NB4 (cell line): ENCODE measurements at regions not wholly inside any gene's neighbourhood (a gene's known extent, or its start where the extent isn't known, plus 50 kb on each side); places are given as distances from the start of the nearest gene placed in this dataset.

Experiments used
- DNase-seq: peaks from one replicate; pipeline ENCODE4 v3.0.0; 2010; ENCODE audit warnings: low read depth
- H3K4me3 ChIP-seq: one replicate; pipeline ENCODE4 v1.5.1; 2011; ENCODE audit warnings: mild to moderate bottlenecking, low read depth, low read length, moderate library complexity
- CTCF ChIP-seq: IDR thresholded peaks from one replicate; pipeline ENCODE4 v1.5.1; 2012; ENCODE audit warnings: low read depth, low read length
- MAX ChIP-seq: IDR thresholded peaks from 2 replicates; pipeline ENCODE4 v1.6.1; 2011; ENCODE audit warnings: low read depth, low read length
- MYC ChIP-seq: IDR thresholded peaks from 2 replicates; pipeline ENCODE4 v1.6.1; 2011; ENCODE audit warnings: low read depth, low read length
- POLR2A ChIP-seq: IDR thresholded peaks from 2 replicates; pipeline ENCODE4 v1.6.1; 2011; ENCODE audit warnings: mild to moderate bottlenecking; ENCODE audit not compliant: insufficient read length; ENCODE audit errors: extremely low read depth

GRCh38 chr6:14051355-14051754 lies 66.2 kb upstream of the CD83 start:
- TF ChIP-seq MYC (no peak), CTCF (no peak), MAX (no peak), POLR2A (no peak)
- no peak for DNase-seq
- H3K4me3 ChIP-seq: no peak overlapping the region

GRCh38 chr6:14053811-14054210 lies 63.8 kb upstream of the CD83 start:
- TF ChIP-seq MAX: no peak
- no peak for TF ChIP-seq MYC
- TF ChIP-seq POLR2A: no peak
- no peak for TF ChIP-seq CTCF
- DNase-seq: no peak
- H3K4me3 ChIP-seq: no peak overlapping the region

GRCh38 chr6:14055541-14055940 lies 62.0 kb upstream of the CD83 start:
- no peak overlapping the region for H3K4me3 ChIP-seq
- DNase-seq: no peak
- TF ChIP-seq POLR2A (no peak), CTCF (no peak), MAX (no peak), MYC (no peak)

GRCh38 chr6:14058029-14058695 lies 59.4 kb upstream of the CD83 start:
- H3K4me3 ChIP-seq: no peak overlapping the region

GRCh38 chr6:14058735-14059134 lies 58.8 kb upstream of the CD83 start:
- no peak for DNase-seq
- no peak overlapping the region for H3K4me3 ChIP-seq
- TF ChIP-seq MYC (no peak), MAX (no peak), POLR2A (no peak), CTCF (no peak)

More at GRCh38 chr6:14058029-14058695, 59.4 kb upstream of the CD83 start:
- no peak for DNase-seq
- no peak for TF ChIP-seq MAX
- TF ChIP-seq POLR2A: no peak
- TF ChIP-seq MYC: no peak
- TF ChIP-seq CTCF: no peak
